ENCODE measurements at regions not wholly inside any gene's neighbourhood (a gene's known extent, or its start where the extent isn't known, plus 50 kb on each side); places are given as distances from the start of the nearest gene placed in this dataset.

- no peak overlapping the region for H3K4me3 ChIP-seq
- H3K9me3 Mint-ChIP-seq: no peaks in the 10 kb centered on the region
- H3K4me2 ChIP-seq: no peak overlapping the region
- no peaks in the 10 kb centered on the region for H3K27me3 ChIP-seq (ENCODE audit: insufficient read depth)
- H3K36me3 ChIP-seq (ENCODE audit: insufficient read depth): no peaks in the 10 kb centered on the region
- DNase-seq (ENCODE audit: low spot score): no peak
- no peak overlapping the region for H3K27ac Mint-ChIP-seq
- H3K36me3 Mint-ChIP-seq (ENCODE audit: low read depth): no peaks in the 10 kb centered on the region
- no peak for TF ChIP-seq REST (IDR thresholded peaks at IDR 0.05; ENCODE audit: unreplicated experiment)
- TF ChIP-seq CREB1 (CRISPR knock-in tag; IDR thresholded peaks at IDR 0.05; ENCODE audit: low read depth): no peak
- no peak for TF ChIP-seq ZNF114 (CRISPR knock-in tag; IDR thresholded peaks at IDR 0.05)
- no peak for TF ChIP-seq STAT1 (IDR thresholded peaks at IDR 0.05; ENCODE audit: unreplicated experiment)
- TF ChIP-seq ZNF331 (CRISPR knock-in tag; IDR thresholded peaks at IDR 0.05; ENCODE audit: low read depth): no peak
- TF ChIP-seq EZH2phosphoT487 (IDR thresholded peaks at IDR 0.05; ENCODE audit: unreplicated experiment): no peak
- no peak for TF ChIP-seq ETS1 (IDR thresholded peaks at IDR 0.05)
- TF ChIP-seq EZH2 (IDR thresholded peaks at IDR 0.05; ENCODE audit: low read depth, unreplicated experiment): no peak
- TF ChIP-seq CTCF (conservative IDR thresholded peaks at IDR 0.05; ENCODE audit: low read depth in 2 of 2): no peak
- TF ChIP-seq POLR2AphosphoS5 (IDR thresholded peaks at IDR 0.05; ENCODE audit: low read depth): no peak
- TF ChIP-seq JUNB (IDR thresholded peaks at IDR 0.05; ENCODE audit: unreplicated experiment): no peak
- TF ChIP-seq ZNF462 (CRISPR knock-in tag; IDR thresholded peaks at IDR 0.05): no peak
- TF ChIP-seq NANOG (IDR thresholded peaks at IDR 0.05; ENCODE audit: borderline replicate concordance): no peak
- no peaks in the 10 kb centered on the region for H3K79me2 ChIP-seq (replicated peaks; ENCODE audit: insufficient read depth)
- H3K4me1 Mint-ChIP-seq: no peaks in the 10 kb centered on the region
- no peaks in the 10 kb centered on the region for H3K27me3 Mint-ChIP-seq (ENCODE audit: insufficient read depth, low read depth, poor library complexity)
- H2AFZ ChIP-seq: no peak overlapping the region
- H3K27ac ChIP-seq (ENCODE audit: low read depth): no peak overlapping the region
- ATAC-seq: no peak
- H4K20me1 ChIP-seq (replicated peaks; ENCODE audit: insufficient read depth): no peaks in the 10 kb centered on the region
- H3F3A ChIP-seq (replicated peaks; ENCODE audit: low read depth): no peaks in the 10 kb centered on the region
- H3K4me3 Mint-ChIP-seq: no peak overlapping the region
- no peaks in the 10 kb centered on the region; the same call in 1 of the 2 replicates for H3K4me1 ChIP-seq (ENCODE audit: insufficient read depth)
- no peaks in the 10 kb centered on the region for H3K9me2 ChIP-seq (ENCODE audit: insufficient read depth)
Measured at GRCh38 chr4:53782458-53782845, 191.2 kb upstream of the LNX1 start.

Measured in GM23338 (cell line).